HL-60 (cell line): ENCODE measurements at regions not wholly inside any gene's neighbourhood (a gene's known extent, or its start where the extent isn't known, plus 50 kb on each side); places are given as distances from the start of the nearest gene placed in this dataset.

ENCODE experiments used
- DNase-seq, 2 experiments: peaks; one replicate each; pipeline ENCODE4 v3.0.0-alpha.2; 2010 to 2020; ENCODE audit warnings: low read depth in 1 of 2, low spot score in 1 of 2
- H3K27ac ChIP-seq: fragments of 250-450 bp; sonication (Bioruptor Pico); replicated peaks from 2 replicates; pipeline ENCODE4 v1.5.1; 2020; ENCODE audit warnings: mild to moderate bottlenecking, moderate library complexity
- H3K27me3 ChIP-seq: fragments of 250-450 bp; sonication (Bioruptor Pico); 2 replicates; pipeline ENCODE4 v1.5.1; 2021; ENCODE audit warnings: mild to moderate bottlenecking, moderate library complexity; ENCODE audit not compliant: insufficient read depth, poor library complexity, severe bottlenecking
- H3K4me3 ChIP-seq: replicated peaks from 2 replicates; pipeline ENCODE4 v1.5.1; 2011; ENCODE audit warnings: mild to moderate bottlenecking, control low read depth, low read length; ENCODE audit not compliant: insufficient read depth
- CTCF ChIP-seq: IDR thresholded peaks from one replicate; pipeline ENCODE4 v1.5.1; 2011; ENCODE audit warnings: low read length, control low read depth, inconsistent platforms; ENCODE audit not compliant: insufficient read depth
- GABPA ChIP-seq: IDR thresholded peaks from 2 replicates; pipeline ENCODE4 v1.6.1; 2012; ENCODE audit warnings: low read depth
- POLR2AphosphoS5 ChIP-seq: IDR thresholded peaks from 2 replicates; pipeline ENCODE4 v1.6.1; 2012; ENCODE audit warnings: low read depth
- REST ChIP-seq: IDR thresholded peaks from 2 replicates; pipeline ENCODE4 v1.6.1; 2012; ENCODE audit warnings: low read depth; ENCODE audit not compliant: insufficient replicate concordance
- SPI1 ChIP-seq: IDR thresholded peaks from 2 replicates; pipeline ENCODE4 v1.6.1; 2012; ENCODE audit warnings: low read depth, mild to moderate bottlenecking, borderline replicate concordance

GRCh38 chr11:15576769-15577168 is 462.0 kb downstream of the INSC start:
- Histone ChIP-seq H3K27me3 (no peaks in the 10 kb centered on the region), H3K27ac (peak overlapping the region; percentile 92), H3K4me3 (no peak overlapping the region)
- no peak for TF ChIP-seq CTCF
- no peak for TF ChIP-seq POLR2AphosphoS5
- TF ChIP-seq REST: no peak
- TF ChIP-seq GABPA: no peak
- TF ChIP-seq SPI1: no peak
- no peak for DNase-seq

- Histone ChIP-seq H3K27ac (peak overlapping the region; percentile 92), H3K4me3 (no peak overlapping the region), H3K27me3 (no peaks in the 10 kb centered on the region)
- TF ChIP-seq SPI1 (peak; percentile 45; the same call in 1 of the 2 replicates), REST (no peak), CTCF (no peak), GABPA (no peak), POLR2AphosphoS5 (peak; percentile 62)
- peak; percentile 89 to 93 for DNase-seq
Measured at GRCh38 chr11:15577519-15577918, 462.8 kb downstream of the INSC start.

- TF ChIP-seq SPI1: no peak
- no peak for TF ChIP-seq POLR2AphosphoS5
- TF ChIP-seq GABPA: no peak
- Histone ChIP-seq H3K27ac (peak overlapping the region; percentile 92), H3K27me3 (no peaks in the 10 kb centered on the region), H3K4me3 (no peak overlapping the region)
- peak in 1 of 2 experiments; percentile 26 for DNase-seq
Measured at GRCh38 chr11:15579287-15580001, 464.7 kb downstream of the INSC start.

- TF ChIP-seq GABPA (no peak), SPI1 (peak; percentile 84), POLR2AphosphoS5 (0 out of 2 replicates have a peak, but pooled peaks have one; percentile 35)
- H3K27me3 ChIP-seq: no peaks in the 10 kb centered on the region
- peak; percentile 78 to 80 for DNase-seq
- H3K27ac ChIP-seq: peak overlapping the region; percentile 92
- no peak overlapping the region for H3K4me3 ChIP-seq
Measured at GRCh38 chr11:15580056-15580774, 465.5 kb downstream of the INSC start.
